ENCODE measurements at regions not wholly inside any gene's neighbourhood (a gene's known extent, or its start where the extent isn't known, plus 50 kb on each side); places are given as distances from the start of the nearest gene placed in this dataset.

- TF ChIP-seq CTCF (IDR thresholded peaks at IDR 0.05) (no peak), POLR2AphosphoS5 (IDR thresholded peaks at IDR 0.05) (no peak), POLR2A (IDR thresholded peaks at IDR 0.05; ENCODE audit: low read depth) (no peak), EP300 (IDR thresholded peaks at IDR 0.05) (no peak)
Measured at GRCh38 chr18:51664236-51664635, 466.8 kb upstream of the MEX3C start.

Data from esophagus muscularis mucosa (tissue), 4 donors.